Bronchial epithelial cell (primary cell): ENCODE measurements at regions not wholly inside any gene's neighbourhood (a gene's known extent, or its start where the extent isn't known, plus 50 kb on each side); places are given as distances from the start of the nearest gene placed in this dataset.

Experiments used
- DNase-seq: peaks from one replicate; pipeline ENCODE4 v3.0.0-alpha.2; 2010; ENCODE audit warnings: low read depth
- FAIRE-seq: peaks from 2 replicates; lab custom pipeline; 2011; peaks lifted over from hg19 to GRCh38; lab: Jason Lieb, UNC
- H3K27me3 ChIP-seq: 2 replicates; pipeline ENCODE4 v1.5.1; 2011; ENCODE audit warnings: low read length; ENCODE audit not compliant: control insufficient read depth, insufficient read depth
- H3K36me3 ChIP-seq: 2 replicates; pipeline ENCODE4 v1.5.1; 2011; ENCODE audit warnings: low read length; ENCODE audit not compliant: control insufficient read depth, insufficient read depth
- H3K4me3 ChIP-seq: 2 replicates; pipeline ENCODE4 v1.5.1; 2011; ENCODE audit warnings: mild to moderate bottlenecking, low read depth, low read length, control low read depth
- TF ChIP-seq, protein P1 (sequence below): IDR thresholded peaks from 2 replicates; pipeline ENCODE4 v1.5.1; 2011; ENCODE audit warnings: mild to moderate bottlenecking, moderate library complexity, low read length, control low read depth, inconsistent platforms; ENCODE audit not compliant: insufficient read depth, severe bottlenecking

DNA sequence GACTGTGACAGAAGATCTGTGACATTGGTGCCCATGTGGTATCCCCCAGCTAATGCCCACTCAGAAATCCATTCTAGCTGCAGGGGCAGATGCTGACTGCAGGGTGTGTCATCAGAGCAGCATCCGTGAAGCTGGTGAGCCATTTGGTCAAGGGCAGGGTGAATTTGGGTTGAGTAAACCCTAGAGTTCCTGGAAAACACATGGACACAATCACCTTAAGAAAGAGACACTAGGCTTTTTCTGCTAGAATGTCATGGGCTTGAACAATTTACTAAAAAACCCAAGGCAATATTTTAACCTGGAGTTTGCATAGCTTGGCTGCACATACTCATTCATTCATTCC, 100.0 kb downstream of the ADAMTS15 start:
- no peak for FAIRE-seq
- Histone ChIP-seq H3K27me3 (no peaks in the 10 kb centered on the region), H3K4me3 (no peak overlapping the region), H3K36me3 (no peaks in the 10 kb centered on the region)
- DNase-seq: peak; percentile 61
- TF ChIP-seq, protein P1, sequence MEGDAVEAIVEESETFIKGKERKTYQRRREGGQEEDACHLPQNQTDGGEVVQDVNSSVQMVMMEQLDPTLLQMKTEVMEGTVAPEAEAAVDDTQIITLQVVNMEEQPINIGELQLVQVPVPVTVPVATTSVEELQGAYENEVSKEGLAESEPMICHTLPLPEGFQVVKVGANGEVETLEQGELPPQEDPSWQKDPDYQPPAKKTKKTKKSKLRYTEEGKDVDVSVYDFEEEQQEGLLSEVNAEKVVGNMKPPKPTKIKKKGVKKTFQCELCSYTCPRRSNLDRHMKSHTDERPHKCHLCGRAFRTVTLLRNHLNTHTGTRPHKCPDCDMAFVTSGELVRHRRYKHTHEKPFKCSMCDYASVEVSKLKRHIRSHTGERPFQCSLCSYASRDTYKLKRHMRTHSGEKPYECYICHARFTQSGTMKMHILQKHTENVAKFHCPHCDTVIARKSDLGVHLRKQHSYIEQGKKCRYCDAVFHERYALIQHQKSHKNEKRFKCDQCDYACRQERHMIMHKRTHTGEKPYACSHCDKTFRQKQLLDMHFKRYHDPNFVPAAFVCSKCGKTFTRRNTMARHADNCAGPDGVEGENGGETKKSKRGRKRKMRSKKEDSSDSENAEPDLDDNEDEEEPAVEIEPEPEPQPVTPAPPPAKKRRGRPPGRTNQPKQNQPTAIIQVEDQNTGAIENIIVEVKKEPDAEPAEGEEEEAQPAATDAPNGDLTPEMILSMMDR: no peak

DNA sequence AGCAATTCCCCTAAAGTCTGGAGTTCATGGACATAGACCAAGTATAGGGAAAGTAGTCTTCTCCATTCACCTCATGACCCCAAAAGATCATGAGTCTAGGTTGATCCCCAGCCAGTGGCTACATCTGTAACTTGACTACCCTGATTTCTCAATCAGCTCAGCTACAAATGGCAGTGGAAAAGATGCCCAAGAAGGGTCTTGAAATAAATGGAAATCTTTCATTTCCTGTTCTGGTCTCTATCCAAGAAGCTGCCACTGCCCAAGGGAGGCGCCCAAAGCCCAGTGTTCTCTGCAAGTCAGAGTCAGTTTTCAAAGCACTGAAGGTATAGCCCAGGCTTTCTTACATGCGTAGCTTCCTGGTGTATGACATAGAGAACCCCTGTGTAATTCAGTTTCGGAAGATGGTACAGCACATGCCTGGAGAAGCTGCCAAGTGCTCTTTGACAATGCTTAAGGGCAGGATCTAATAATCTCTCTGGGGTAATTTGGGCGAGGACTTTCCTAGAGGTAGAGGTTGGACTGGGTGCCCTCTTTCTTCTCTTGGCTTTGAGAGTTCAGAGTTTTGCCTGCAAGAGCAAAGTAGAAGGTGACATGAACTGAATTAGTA, 101.1 kb downstream of the ADAMTS15 start:
- no peak for DNase-seq
- TF ChIP-seq, protein P1: no peak
- FAIRE-seq: no peak
- Histone ChIP-seq H3K4me3 (no peak overlapping the region), H3K27me3 (no peaks in the 10 kb centered on the region), H3K36me3 (no peaks in the 10 kb centered on the region)

DNA sequence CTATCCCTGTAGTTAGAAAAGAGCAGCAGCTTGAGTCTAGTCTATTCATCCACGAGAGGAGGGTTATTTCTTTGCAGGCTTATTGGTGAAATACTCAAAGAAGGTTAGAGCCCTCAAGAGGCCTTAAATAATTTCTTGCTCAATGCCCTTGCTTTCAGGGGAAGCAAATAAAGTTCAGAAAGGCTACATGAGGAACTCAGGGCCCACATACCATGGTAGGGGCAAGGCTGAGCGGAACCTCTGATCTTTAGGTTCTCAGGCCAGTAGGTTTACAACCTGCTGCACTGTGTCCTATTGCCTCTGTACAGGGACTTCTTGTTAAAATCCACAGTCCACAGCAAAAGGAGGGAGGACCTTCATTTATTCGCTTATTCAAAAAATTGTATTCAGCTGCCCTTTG, 101.7 kb downstream of the ADAMTS15 start:
- H3K27me3 ChIP-seq: no peaks in the 10 kb centered on the region
- DNase-seq (no peak), FAIRE-seq (no peak)
- TF ChIP-seq, protein P1: no peak
- no peaks in the 10 kb centered on the region for H3K36me3 ChIP-seq
- no peak overlapping the region for H3K4me3 ChIP-seq

DNA sequence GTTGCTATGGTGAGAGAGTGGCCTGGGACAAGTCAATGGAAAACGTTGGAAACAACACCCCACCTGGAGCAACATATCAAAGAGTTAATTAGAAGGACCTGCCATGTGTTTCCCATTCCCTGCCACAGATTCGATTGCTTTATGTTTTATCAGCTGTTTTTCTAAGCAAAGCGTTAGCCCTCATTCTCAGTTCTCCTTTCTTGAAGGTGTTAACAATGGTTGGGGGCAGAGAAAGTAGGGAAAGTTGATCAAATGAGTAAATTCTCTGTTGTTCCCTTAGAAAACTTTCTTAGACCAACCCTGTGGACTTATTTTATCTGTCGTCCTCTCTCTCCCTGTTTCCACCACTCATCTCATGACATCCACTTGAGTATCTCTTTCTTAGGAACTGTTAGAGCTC, 102.5 kb downstream of the ADAMTS15 start:
- Histone ChIP-seq H3K36me3 (no peaks in the 10 kb centered on the region), H3K4me3 (no peak overlapping the region), H3K27me3 (no peaks in the 10 kb centered on the region)
- FAIRE-seq: no peak
- TF ChIP-seq, protein P1: no peak
- DNase-seq: no peak

DNA sequence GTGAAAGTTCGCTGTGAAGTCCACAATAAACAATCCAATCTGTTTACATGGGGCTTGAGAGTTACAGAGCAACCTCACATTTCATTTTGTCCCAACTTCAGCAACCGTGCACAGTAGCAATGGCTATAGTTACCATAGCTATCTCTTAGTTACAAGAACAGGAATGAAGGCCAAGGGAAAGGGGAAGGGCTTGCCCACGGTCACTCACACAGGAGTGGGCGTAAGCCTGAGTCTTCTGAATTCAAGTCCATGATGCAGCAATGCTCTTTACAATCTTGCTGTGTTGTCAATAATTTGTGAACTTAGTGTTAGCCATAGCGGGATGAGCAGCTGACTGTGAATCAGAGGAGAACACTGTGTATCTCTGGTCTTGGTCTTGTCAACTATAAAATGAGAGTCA, 102.9 kb downstream of the ADAMTS15 start:
- DNase-seq: no peak
- Histone ChIP-seq H3K4me3 (no peak overlapping the region), H3K36me3 (no peaks in the 10 kb centered on the region), H3K27me3 (no peaks in the 10 kb centered on the region)
- TF ChIP-seq, protein P1: no peak
- no peak for FAIRE-seq

DNA sequence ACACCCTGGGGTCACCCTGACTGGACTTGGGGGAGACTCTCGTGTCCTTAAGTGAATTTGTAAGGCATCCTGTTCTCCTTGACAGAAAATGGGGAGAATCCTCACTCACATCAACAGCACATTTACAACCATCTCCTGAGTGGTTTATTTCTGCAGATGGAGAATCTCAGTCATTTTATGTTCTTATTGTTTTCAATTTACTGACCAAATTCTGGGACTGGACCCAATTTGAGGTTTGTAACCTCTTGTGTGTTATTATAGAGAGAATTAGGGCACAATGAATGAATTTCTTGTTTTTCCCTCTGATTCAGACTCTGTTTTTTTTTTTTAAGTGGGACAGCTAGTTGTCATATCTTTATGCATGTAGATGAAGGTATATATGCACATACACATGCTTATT, 104.9 kb downstream of the ADAMTS15 start:
- TF ChIP-seq, protein P1: no peak
- DNase-seq (no peak), FAIRE-seq (no peak)
- Histone ChIP-seq H3K36me3 (no peaks in the 10 kb centered on the region), H3K4me3 (no peak overlapping the region), H3K27me3 (no peaks in the 10 kb centered on the region)
